ENCODE measurements at regions not wholly inside any gene's neighbourhood (a gene's known extent, or its start where the extent isn't known, plus 50 kb on each side); places are given as distances from the start of the nearest gene placed in this dataset.

DNA sequence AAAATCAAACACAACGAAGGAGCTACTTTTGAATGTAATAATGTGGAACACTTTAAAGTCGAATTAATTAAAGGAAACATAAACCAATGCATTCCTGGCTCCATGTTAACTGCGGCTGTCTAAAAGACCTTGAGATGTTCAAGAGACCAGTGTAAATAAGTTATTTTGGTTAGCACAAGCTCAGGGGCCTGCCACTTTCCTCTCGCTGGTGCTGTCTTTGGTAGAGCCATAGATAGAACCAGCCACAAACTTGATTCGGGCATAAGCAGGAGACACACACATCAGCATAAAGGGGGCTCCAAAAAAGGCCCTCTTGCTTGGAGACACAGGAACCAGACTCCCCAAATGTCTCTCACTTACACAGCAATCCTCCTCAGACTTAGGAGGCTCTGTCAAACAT lies 121.6 kb upstream of the TBX20 start:
- Mint-ChIP-seq H3K36me3 (ENCODE audit: insufficient read depth in 2 of 2) (no peaks in the 10 kb centered on the region), H3K9me3 (peaks cover 2 to 4% of the 10 kb centered on the region in 2 donors), H3K27me3 (ENCODE audit: low read depth) (peaks cover 7% of the 10 kb centered on the region), H3K4me1 (ENCODE audit: low read depth) (no peaks in the 10 kb centered on the region), H3K4me3 (no peak overlapping the region), H3K27ac (no peak overlapping the region)
- DNase-seq (no peak), ATAC-seq (replicated peaks in 1 of 2) (no peak)

DNA sequence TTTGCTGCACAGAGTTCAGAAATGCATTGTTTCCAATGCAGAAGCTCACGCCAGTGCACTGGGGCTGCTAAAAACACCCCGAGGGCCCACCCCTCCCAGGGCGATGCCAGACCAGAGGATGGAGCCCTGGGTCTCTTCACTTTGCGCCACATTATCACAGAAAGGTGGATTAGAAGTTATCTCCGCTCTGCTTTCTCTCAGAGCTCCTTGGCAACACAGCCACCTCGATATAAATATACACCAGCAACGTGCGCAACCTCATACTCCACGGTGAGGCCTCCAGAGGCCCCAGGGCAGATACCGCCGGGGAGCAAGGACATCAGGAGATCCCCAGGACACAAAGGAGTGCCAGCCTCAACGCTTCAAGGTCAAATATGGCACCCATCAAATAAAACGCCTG lies 121.0 kb upstream of the TBX20 start:
- peaks cover 2 to 4% of the 10 kb centered on the region in 2 donors for H3K9me3 Mint-ChIP-seq
- DNase-seq (no peak), ATAC-seq (replicated peaks in 1 of 2) (no peak)
- H3K4me1 Mint-ChIP-seq (ENCODE audit: low read depth): no peaks in the 10 kb centered on the region
- H3K4me3 Mint-ChIP-seq: no peak overlapping the region
- no peaks in the 10 kb centered on the region for H3K36me3 Mint-ChIP-seq (ENCODE audit: insufficient read depth in 2 of 2)
- no peak overlapping the region for H3K27ac Mint-ChIP-seq
- H3K27me3 Mint-ChIP-seq (ENCODE audit: low read depth): peaks cover 6% of the 10 kb centered on the region

DNA sequence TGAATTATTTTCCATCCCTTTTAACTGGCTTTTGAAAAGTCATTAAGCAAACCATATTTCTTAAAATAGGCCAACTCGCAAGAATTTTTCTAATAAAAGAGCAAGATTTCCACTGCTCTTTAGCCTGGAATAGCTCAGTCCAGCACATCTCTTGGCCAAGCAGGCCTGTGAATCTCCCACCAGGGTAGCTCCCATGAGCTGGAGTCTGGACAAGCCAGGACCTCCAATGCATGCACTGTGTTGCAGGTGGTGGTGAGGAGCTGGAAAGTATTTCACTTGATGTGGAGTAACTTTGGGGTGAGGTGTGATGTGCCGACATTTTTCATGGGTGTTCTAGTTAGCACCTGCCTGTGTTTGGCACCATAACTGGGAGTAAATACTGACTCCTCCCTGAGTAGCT lies 117.3 kb upstream of the TBX20 start:
- H3K36me3 Mint-ChIP-seq (ENCODE audit: insufficient read depth in 2 of 2): no peaks in the 10 kb centered on the region
- H3K4me1 Mint-ChIP-seq (ENCODE audit: low read depth): no peaks in the 10 kb centered on the region
- DNase-seq: no peak
- H3K27me3 Mint-ChIP-seq (ENCODE audit: low read depth): no peaks in the 10 kb centered on the region
- H3K27ac Mint-ChIP-seq: no peak overlapping the region
- H3K4me3 Mint-ChIP-seq: no peak overlapping the region
- ATAC-seq (replicated peaks in 1 of 2): no peak
- H3K9me3 Mint-ChIP-seq: peaks cover 2 to 4% of the 10 kb centered on the region in 2 donors

DNA sequence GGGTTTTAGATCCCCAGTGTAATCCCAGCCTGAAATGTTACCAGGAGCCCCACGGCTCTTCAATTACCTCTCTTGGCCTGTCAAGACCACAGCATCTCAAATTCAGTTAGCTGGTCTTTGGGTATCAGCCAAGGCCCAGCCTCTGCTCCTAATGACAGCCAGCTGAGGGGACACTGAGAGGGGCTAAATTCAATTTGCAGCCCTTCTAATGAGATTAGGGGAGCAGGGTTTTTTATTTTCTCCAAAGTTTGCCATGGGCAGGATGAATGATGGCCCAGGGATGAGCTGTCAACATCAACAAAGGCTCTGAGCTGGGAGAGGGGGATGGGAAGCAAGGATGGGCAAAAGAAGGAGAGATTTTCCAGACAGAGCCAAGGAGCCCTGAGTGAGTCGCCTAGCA lies 116.8 kb upstream of the TBX20 start:
- H3K36me3 Mint-ChIP-seq (ENCODE audit: insufficient read depth in 2 of 2): no peaks in the 10 kb centered on the region
- ATAC-seq (replicated peaks in 1 of 2) (no peak), DNase-seq (no peak)
- no peaks in the 10 kb centered on the region for H3K27me3 Mint-ChIP-seq (ENCODE audit: low read depth)
- no peak overlapping the region for H3K4me3 Mint-ChIP-seq
- H3K9me3 Mint-ChIP-seq: peaks cover 2 to 4% of the 10 kb centered on the region in 2 donors
- no peak overlapping the region for H3K27ac Mint-ChIP-seq
- no peaks in the 10 kb centered on the region for H3K4me1 Mint-ChIP-seq (ENCODE audit: low read depth)

DNA sequence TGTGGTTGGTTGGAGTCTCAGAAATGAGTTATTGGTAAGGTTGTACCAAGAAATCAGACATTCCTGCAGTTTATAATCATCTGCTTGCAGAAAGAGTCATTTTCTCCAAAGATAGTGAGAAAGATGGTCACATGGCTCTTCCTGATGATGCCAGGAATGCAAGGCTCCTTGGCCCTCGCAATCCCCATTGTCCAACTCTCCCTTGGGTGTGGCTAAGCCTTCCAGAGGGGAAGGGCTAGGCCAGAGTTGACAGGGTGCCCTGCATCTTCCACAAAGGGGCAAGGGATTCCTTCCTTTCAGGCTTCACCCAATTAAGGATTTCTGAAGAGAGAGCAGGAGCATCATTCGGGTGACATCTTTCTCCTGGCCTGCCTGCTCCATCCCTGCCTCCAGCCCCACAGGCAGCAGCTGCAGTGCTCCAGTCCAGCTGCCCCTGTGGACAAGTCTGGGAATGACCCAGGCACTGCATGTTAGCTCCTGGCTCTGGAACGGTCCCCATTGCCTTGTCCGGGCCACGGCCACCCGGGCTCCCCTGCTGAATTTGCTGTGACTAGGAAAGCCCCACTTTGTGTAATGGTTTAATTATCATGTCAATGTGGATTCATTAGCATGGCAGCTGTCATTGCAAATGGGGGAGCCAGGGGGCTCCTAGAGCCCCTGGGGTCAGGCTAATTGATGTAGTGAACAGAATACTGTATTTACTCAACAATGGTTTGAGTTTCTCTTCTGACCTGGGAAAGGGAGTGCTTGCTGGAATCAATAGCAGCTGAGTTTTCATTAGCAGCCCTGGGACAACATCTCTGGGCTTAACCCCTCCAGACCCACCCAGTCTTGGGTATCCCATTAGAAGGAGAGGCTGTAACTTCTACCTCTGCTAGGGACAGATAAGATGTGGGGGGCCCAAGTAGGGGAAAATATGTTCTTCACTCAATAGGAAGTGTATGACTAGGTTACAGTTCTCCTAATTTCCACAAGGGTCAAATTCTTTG lies 112.6 kb upstream of the TBX20 start:
- H3K9me3 Mint-ChIP-seq: no peaks in the 10 kb centered on the region
- ATAC-seq (replicated peaks in 1 of 2): no peak

GRCh38 chr7:35365523-35365922 lies 111.6 kb upstream of the TBX20 start:
- Mint-ChIP-seq H3K36me3 (ENCODE audit: insufficient read depth in 2 of 2) (no peaks in the 10 kb centered on the region), H3K27me3 (ENCODE audit: low read depth) (no peaks in the 10 kb centered on the region), H3K4me1 (ENCODE audit: low read depth) (no peaks in the 10 kb centered on the region), H3K27ac (no peak overlapping the region), H3K9me3 (no peaks in the 10 kb centered on the region), H3K4me3 (no peak overlapping the region)
- DNase-seq: no peak
- ATAC-seq (replicated peaks in 1 of 2): no peak

More for the DNA sequence above, 112.6 kb upstream of the TBX20 start:
- H3K27me3 Mint-ChIP-seq (ENCODE audit: low read depth): no peaks in the 10 kb centered on the region
- no peak overlapping the region for H3K27ac Mint-ChIP-seq
- DNase-seq: no peak
- H3K36me3 Mint-ChIP-seq (ENCODE audit: insufficient read depth in 2 of 2): no peaks in the 10 kb centered on the region
- no peak overlapping the region for H3K4me3 Mint-ChIP-seq
- no peaks in the 10 kb centered on the region for H3K4me1 Mint-ChIP-seq (ENCODE audit: low read depth)

DNA sequence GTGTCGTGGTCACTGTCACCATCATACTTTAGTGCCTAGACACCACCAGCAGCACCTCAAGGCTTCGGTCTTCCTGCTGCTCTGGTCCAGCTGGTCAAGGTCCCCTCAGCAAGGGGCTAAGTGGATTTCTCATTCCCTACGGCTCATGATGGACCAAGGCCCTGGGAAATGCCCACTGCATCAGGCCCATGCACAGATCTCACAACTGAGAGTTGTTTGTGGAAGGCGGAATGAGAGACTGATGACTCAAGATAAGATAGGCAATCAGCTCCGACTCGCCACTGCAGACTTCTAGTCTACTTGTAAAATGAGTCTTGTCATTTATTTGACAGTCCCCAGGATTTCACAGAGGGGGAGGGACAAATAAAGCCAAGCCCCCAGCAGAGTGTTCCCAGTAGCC lies 108.4 kb upstream of the TBX20 start:
- Mint-ChIP-seq H3K27me3 (ENCODE audit: low read depth) (no peaks in the 10 kb centered on the region), H3K4me3 (no peak overlapping the region), H3K4me1 (ENCODE audit: low read depth) (no peaks in the 10 kb centered on the region), H3K36me3 (ENCODE audit: insufficient read depth in 2 of 2) (no peaks in the 10 kb centered on the region), H3K27ac (no peak overlapping the region), H3K9me3 (no peaks in the 10 kb centered on the region)
- DNase-seq: no peak
- ATAC-seq (replicated peaks in 1 of 2): no peak

DNA sequence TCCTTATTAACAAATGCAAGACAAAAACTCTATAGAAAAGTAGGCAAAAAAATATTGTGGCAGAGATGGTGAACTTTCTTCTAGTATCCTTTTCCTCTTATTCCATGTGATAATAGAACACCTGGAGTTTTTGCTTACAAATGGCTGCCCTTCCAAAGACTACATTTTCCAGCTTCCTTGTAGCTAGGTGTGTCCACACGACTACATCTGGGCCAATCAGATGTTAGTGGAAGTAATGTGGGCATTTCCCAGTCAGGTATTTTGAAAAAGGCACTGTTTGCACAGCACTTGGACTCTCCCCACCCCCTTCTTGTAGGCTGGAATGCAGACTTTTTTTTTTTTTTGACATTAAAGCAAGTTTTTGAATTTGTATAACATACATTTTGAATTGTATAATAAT lies 105.5 kb upstream of the TBX20 start:
- Mint-ChIP-seq H3K9me3 (no peaks in the 10 kb centered on the region), H3K4me1 (ENCODE audit: low read depth) (no peaks in the 10 kb centered on the region), H3K27ac (no peak overlapping the region), H3K4me3 (no peak overlapping the region), H3K27me3 (ENCODE audit: low read depth) (peaks cover 15% of the 10 kb centered on the region), H3K36me3 (ENCODE audit: insufficient read depth in 2 of 2) (no peaks in the 10 kb centered on the region)
- ATAC-seq (replicated peaks in 1 of 2): no peak
- DNase-seq: no peak

DNA sequence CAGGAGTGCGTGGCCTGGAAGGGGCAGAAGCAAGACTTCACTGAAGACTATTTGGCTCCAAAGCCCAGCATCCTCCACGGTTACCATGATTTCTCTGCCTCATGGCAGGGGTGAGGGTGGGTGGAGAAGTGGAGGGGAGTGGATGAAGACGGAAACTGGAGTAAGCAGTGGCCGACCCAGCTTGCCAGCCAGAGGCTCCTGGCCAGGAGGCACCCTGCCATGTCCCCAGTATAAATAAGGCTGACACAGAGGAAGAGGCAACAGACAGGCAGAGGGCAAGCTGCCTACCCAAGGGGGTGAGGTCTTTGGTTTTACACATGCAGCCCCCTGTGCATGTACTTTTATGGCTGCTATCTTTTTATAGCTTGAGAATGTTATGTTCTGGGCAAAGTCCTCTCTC lies 102.6 kb upstream of the TBX20 start:
- Mint-ChIP-seq H3K27me3 (ENCODE audit: low read depth) (peaks cover 15% of the 10 kb centered on the region), H3K4me1 (ENCODE audit: low read depth) (no peaks in the 10 kb centered on the region), H3K36me3 (ENCODE audit: insufficient read depth in 2 of 2) (no peaks in the 10 kb centered on the region), H3K27ac (no peak overlapping the region), H3K4me3 (no peak overlapping the region), H3K9me3 (no peaks in the 10 kb centered on the region)
- ATAC-seq (replicated peaks in 1 of 2) (no peak), DNase-seq (no peak)

- H3K9me3 Mint-ChIP-seq: no peaks in the 10 kb centered on the region
These were observed 102.0 kb upstream of the TBX20 start for GRCh38 chr7:35355911-35356310.

DNA sequence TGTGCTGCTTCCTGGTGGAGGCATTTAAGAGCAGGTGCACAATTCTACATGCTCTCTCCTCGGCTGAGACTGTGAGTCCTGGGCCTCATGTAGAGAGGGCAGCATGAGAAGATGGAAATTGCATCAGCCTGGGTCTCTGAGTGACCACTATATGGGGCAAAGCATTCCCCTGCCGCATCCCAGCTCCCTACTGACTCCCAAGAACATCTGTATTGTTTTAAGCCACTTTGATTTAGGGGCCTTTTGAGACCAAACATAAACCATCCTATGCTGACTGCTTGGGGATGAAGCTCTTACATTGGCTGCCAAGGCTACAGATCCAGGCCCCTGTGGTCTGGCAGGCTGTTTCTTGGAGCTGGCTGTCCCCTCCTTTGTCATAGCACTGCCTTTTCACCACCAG lies 101.3 kb upstream of the TBX20 start:
- Mint-ChIP-seq H3K36me3 (ENCODE audit: insufficient read depth in 2 of 2) (no peaks in the 10 kb centered on the region), H3K27me3 (ENCODE audit: low read depth) (peaks cover 15% of the 10 kb centered on the region), H3K27ac (no peak overlapping the region), H3K4me1 (ENCODE audit: low read depth) (no peaks in the 10 kb centered on the region), H3K4me3 (no peak overlapping the region), H3K9me3 (no peaks in the 10 kb centered on the region)
- ATAC-seq (replicated peaks in 1 of 2): no peak
- no peak for DNase-seq

More at GRCh38 chr7:35355911-35356310, 102.0 kb upstream of the TBX20 start:
- Mint-ChIP-seq H3K4me3 (no peak overlapping the region), H3K4me1 (ENCODE audit: low read depth) (no peaks in the 10 kb centered on the region), H3K27me3 (ENCODE audit: low read depth) (peaks cover 15% of the 10 kb centered on the region), H3K36me3 (ENCODE audit: insufficient read depth in 2 of 2) (no peaks in the 10 kb centered on the region), H3K27ac (no peak overlapping the region)
- ATAC-seq (replicated peaks in 1 of 2) (no peak), DNase-seq (no peak)

GRCh38 chr7:35353481-35353880 lies 99.6 kb upstream of the TBX20 start:
- H3K9me3 Mint-ChIP-seq: no peaks in the 10 kb centered on the region
- H3K4me1 Mint-ChIP-seq (ENCODE audit: low read depth): no peaks in the 10 kb centered on the region
- DNase-seq: no peak
- ATAC-seq (replicated peaks in 1 of 2): no peak
- H3K36me3 Mint-ChIP-seq (ENCODE audit: insufficient read depth in 2 of 2): no peaks in the 10 kb centered on the region
- H3K27ac Mint-ChIP-seq: no peak overlapping the region
- peaks cover 15% of the 10 kb centered on the region for H3K27me3 Mint-ChIP-seq (ENCODE audit: low read depth)
- no peak overlapping the region for H3K4me3 Mint-ChIP-seq

- ATAC-seq (replicated peaks in 1 of 2) (no peak), DNase-seq (no peak)
- Mint-ChIP-seq H3K4me1 (ENCODE audit: low read depth) (no peaks in the 10 kb centered on the region), H3K27ac (no peak overlapping the region), H3K9me3 (no peaks in the 10 kb centered on the region), H3K36me3 (ENCODE audit: insufficient read depth in 2 of 2) (no peaks in the 10 kb centered on the region), H3K4me3 (no peak overlapping the region), H3K27me3 (ENCODE audit: low read depth) (peaks cover 8% of the 10 kb centered on the region)
These were observed 97.6 kb upstream of the TBX20 start for GRCh38 chr7:35351466-35351865.
